ENCODE measurements at regions not wholly inside any gene's neighbourhood (a gene's known extent, or its start where the extent isn't known, plus 50 kb on each side); places are given as distances from the start of the nearest gene placed in this dataset.
A peak's percentile ranks its signal among the peaks of the same experiment; 100 is the strongest.

GRCh38 chr3:16658004-16658924, 53.0 kb upstream of the DAZL start:
- no peak for DNase-seq

GRCh38 chr3:16658925-16659793, 53.9 kb upstream of the DAZL start:
- DNase-seq = no peak

- no peak for DNase-seq
Observed at GRCh38 chr3:16663854-16664712, 58.9 kb upstream of the DAZL start.

GRCh38 chr3:16665282-16665741, 60.1 kb upstream of the DAZL start:
- DNase-seq = no peak

GRCh38 chr3:16666206-16666605, 61.0 kb upstream of the DAZL start:
- DNase-seq = no peak

- DNase-seq = no peak
Observed at GRCh38 chr3:16667633-16668032, 62.4 kb upstream of the DAZL start.

- peak; percentile 4 for DNase-seq
Observed at GRCh38 chr3:16668776-16669545, 63.7 kb upstream of the DAZL start.

- DNase-seq = no peak
Observed at GRCh38 chr3:16670191-16670590, 65.0 kb upstream of the DAZL start.

GRCh38 chr3:16671690-16672089, 66.5 kb upstream of the DAZL start:
- DNase-seq = no peak

- DNase-seq = no peak
Observed at GRCh38 chr3:16673530-16673929, 68.3 kb upstream of the DAZL start.

- DNase-seq = no peak
Observed at GRCh38 chr3:16675805-16676204, 70.6 kb upstream of the DAZL start.

- no peak for DNase-seq
Observed at GRCh38 chr3:16686679-16687078, 81.5 kb upstream of the DAZL start.

- DNase-seq = no peak
Observed at GRCh38 chr3:16687221-16687620, 82.0 kb upstream of the DAZL start.

- no peak for DNase-seq
Observed at GRCh38 chr3:16692486-16693344, 87.5 kb upstream of the DAZL start.

- DNase-seq = no peak
Observed at GRCh38 chr3:16693820-16694219, 88.6 kb upstream of the DAZL start.

GRCh38 chr3:16695710-16696109, 90.5 kb upstream of the DAZL start:
- no peak for DNase-seq

- DNase-seq = no peak
Observed at GRCh38 chr3:16697443-16698147, 92.4 kb upstream of the DAZL start.

- DNase-seq = no peak
Observed at GRCh38 chr3:16700651-16701050, 95.4 kb upstream of the DAZL start.

- DNase-seq = no peak
Observed at GRCh38 chr3:16704941-16705340, 99.7 kb upstream of the DAZL start.

Measured in muscle of arm (tissue), 1 donor.